Adrenal gland (tissue), 5 donors: ENCODE measurements at regions not wholly inside any gene's neighbourhood (a gene's known extent, or its start where the extent isn't known, plus 50 kb on each side); places are given as distances from the start of the nearest gene placed in this dataset.

ENCODE experiments used
- CTCF ChIP-seq, 6 experiments: fragments of 450-650 bp in 4 of 6; fragments of 200-600 bp in 2 of 6; sonication (generic) in 1 of 6; IDR thresholded peaks; 1 replicate in 5 of 6; 2 replicates in 1 of 6; pipeline versions ENCODE4 v1.5.1 to v1.8.0; 2016 to 2021; ENCODE audit warnings: antibody characterized with exemption in 6 of 6, mild to moderate bottlenecking in 2 of 6, moderate library complexity in 1 of 6
- POLR2A ChIP-seq, 2 donors: fragments of 450-650 bp; IDR thresholded peaks; one replicate each; pipeline ENCODE4 v1.6.1; 2017; ENCODE audit warnings: antibody characterized with exemption in 2 of 2, mild to moderate bottlenecking in 2 of 2, moderate library complexity in 1 of 2
- donor health status: DM: no; HTN: no; CAD: no.

DNA sequence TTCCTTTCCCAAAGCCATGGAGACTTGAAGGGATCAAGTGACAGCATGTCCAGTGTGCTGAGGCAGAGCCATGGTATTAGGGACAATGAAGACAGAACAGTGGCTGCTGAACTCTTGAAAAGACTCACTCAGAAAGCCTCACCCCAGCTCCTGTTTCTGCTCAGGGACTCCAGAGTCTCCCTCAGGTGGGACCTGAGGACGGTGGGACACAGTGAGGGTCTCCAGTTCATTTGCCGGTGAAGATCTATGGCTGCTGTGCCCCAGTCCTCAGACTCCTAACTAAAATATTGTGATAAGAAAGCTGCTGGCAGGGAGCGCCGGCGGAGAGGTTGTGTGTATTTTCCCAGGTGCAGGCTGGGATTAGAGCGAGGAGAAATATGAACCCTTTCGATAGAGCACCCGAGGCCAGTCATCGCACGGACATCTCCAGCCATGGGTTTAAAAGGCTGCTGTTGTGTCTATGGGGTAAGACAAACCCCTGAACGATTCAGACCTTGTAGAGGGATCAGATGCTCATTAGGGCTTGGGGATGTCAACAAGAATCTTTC lies 57.2 kb downstream of the C7orf25 start:
- TF ChIP-seq CTCF (IDR thresholded peaks at IDR 0.05) (no peak), POLR2A (IDR thresholded peaks at IDR 0.05) (no peak)
